HG02840 (cell line): ENCODE measurements at regions not wholly inside any gene's neighbourhood (a gene's known extent, or its start where the extent isn't known, plus 50 kb on each side); places are given as distances from the start of the nearest gene placed in this dataset.

Source experiments
- ATAC-seq: cut with Tn5 transposase; IDR thresholded peaks from one replicate; pipeline ENCODE4 v1.9.1; 2021; ENCODE audit warnings: mild to moderate bottlenecking, moderate library complexity, moderate number of reproducible peaks; ENCODE audit not compliant: unreplicated experiment, low FRiP score

GRCh38 chrX:26414534-26414933 lies 198.6 kb downstream of the MAGEB5 start:
- ATAC-seq, result no peak

GRCh38 chrX:26411045-26411444 lies 195.1 kb downstream of the MAGEB5 start:
- ATAC-seq, result no peak

- ATAC-seq, result no peak
Observed at GRCh38 chrX:26409636-26410035, 193.7 kb downstream of the MAGEB5 start.

GRCh38 chrX:26387906-26388305 lies 171.9 kb downstream of the MAGEB5 start:
- no peak for ATAC-seq

GRCh38 chrX:26376037-26376708 lies 160.2 kb downstream of the MAGEB5 start:
- ATAC-seq, result no peak

- no peak for ATAC-seq
Observed at GRCh38 chrX:26375346-26375745, 159.4 kb downstream of the MAGEB5 start.

- no peak for ATAC-seq
Observed at GRCh38 chrX:26373829-26374228, 157.9 kb downstream of the MAGEB5 start.

- no peak for ATAC-seq
Observed at GRCh38 chrX:26352891-26353430, 137.0 kb downstream of the MAGEB5 start.

GRCh38 chrX:26347171-26347570 lies 131.2 kb downstream of the MAGEB5 start:
- ATAC-seq, result no peak

GRCh38 chrX:26334232-26334631 lies 118.3 kb downstream of the MAGEB5 start:
- ATAC-seq, result no peak

GRCh38 chrX:26328608-26329319 lies 112.8 kb downstream of the MAGEB5 start:
- ATAC-seq, result no peak

- no peak for ATAC-seq
Observed at GRCh38 chrX:26309262-26309661, 93.3 kb downstream of the MAGEB5 start.

GRCh38 chrX:26295425-26295824 lies 79.5 kb downstream of the MAGEB5 start:
- no peak for ATAC-seq

GRCh38 chrX:26286836-26287235 lies 70.9 kb downstream of the MAGEB5 start:
- no peak for ATAC-seq
